ENCODE measurements at regions not wholly inside any gene's neighbourhood (a gene's known extent, or its start where the extent isn't known, plus 50 kb on each side); places are given as distances from the start of the nearest gene placed in this dataset.

- peak; percentile 16 for DNase-seq
Measured at GRCh38 chr15:53462651-53463050, 296.8 kb downstream of the WDR72 start.

GRCh38 chr15:53461677-53462076 is 297.8 kb downstream of the WDR72 start:
- no peak for DNase-seq

GRCh38 chr15:53458736-53459135 is 300.7 kb downstream of the WDR72 start:
- DNase-seq, result no peak

- no peak for DNase-seq
Measured at GRCh38 chr15:53457479-53457878, 302.0 kb downstream of the WDR72 start.

- DNase-seq, result no peak
Measured at GRCh38 chr15:53454843-53455721, 304.4 kb downstream of the WDR72 start.

GRCh38 chr15:53454535-53454842 is 305.0 kb downstream of the WDR72 start:
- no peak for DNase-seq

GRCh38 chr15:53453253-53454105 is 306.0 kb downstream of the WDR72 start:
- no peak for DNase-seq

GRCh38 chr15:53448232-53449015 is 311.0 kb downstream of the WDR72 start:
- DNase-seq, result peak; percentile 12

- no peak for DNase-seq
Measured at GRCh38 chr15:53447742-53448141, 311.7 kb downstream of the WDR72 start.

- no peak for DNase-seq
Measured at GRCh38 chr15:53447053-53447574, 312.3 kb downstream of the WDR72 start.

- DNase-seq, result no peak
Measured at GRCh38 chr15:53446376-53446775, 313.1 kb downstream of the WDR72 start.

GRCh38 chr15:53445531-53445930 is 313.9 kb downstream of the WDR72 start:
- no peak for DNase-seq

GRCh38 chr15:53437985-53438841 is 321.2 kb downstream of the WDR72 start:
- DNase-seq, result no peak

- DNase-seq, result no peak
Measured at GRCh38 chr15:53437366-53437765, 322.1 kb downstream of the WDR72 start.

GRCh38 chr15:53434174-53434678 is 325.2 kb downstream of the WDR72 start:
- DNase-seq, result no peak

- DNase-seq, result no peak
Measured at GRCh38 chr15:53416219-53416940, 343.1 kb downstream of the WDR72 start.

- DNase-seq, result no peak
Measured at GRCh38 chr15:53414167-53414566, 345.3 kb downstream of the WDR72 start.

- DNase-seq, result no peak
Measured at GRCh38 chr15:53412542-53412941, 346.9 kb downstream of the WDR72 start.

- DNase-seq, result no peak
Measured at GRCh38 chr15:53404930-53405493, 354.5 kb downstream of the WDR72 start.

- DNase-seq, result no peak
Measured at GRCh38 chr15:53401503-53401902, 358.0 kb downstream of the WDR72 start.

All from renal pelvis (tissue), 1 donor.